Mucosa of descending colon (tissue), 3 donors: ENCODE measurements at regions not wholly inside any gene's neighbourhood (a gene's known extent, or its start where the extent isn't known, plus 50 kb on each side); places are given as distances from the start of the nearest gene placed in this dataset.

Source experiments
- ATAC-seq: fragments of 200-7000 bp; cut with Tn5 transposase; one replicate; pipeline ENCODE4 v1.9.1; 2020; ENCODE audit warnings: mild to moderate bottlenecking, moderate library complexity
- DNase-seq, 3 donors: peaks; one replicate each; pipeline ENCODE4 v3.0.0-alpha.2; 2020
- H3K36me3 ChIP-seq: fragments of 200-600 bp; one replicate; pipeline ENCODE4 v1.8.0; 2021; ENCODE audit warnings: low read depth, mild to moderate bottlenecking
- H3K4me1 ChIP-seq: fragments of 200-600 bp; one replicate; pipeline ENCODE4 v1.8.0; 2021; ENCODE audit warnings: low read depth, mild to moderate bottlenecking
- H3K4me3 ChIP-seq: fragments of 200-600 bp; one replicate; pipeline ENCODE4 v1.8.0; 2021; ENCODE audit warnings: mild to moderate bottlenecking
- H3K9me3 ChIP-seq: fragments of 200-600 bp; one replicate; pipeline ENCODE4 v1.8.0; 2021; ENCODE audit warnings: mild to moderate bottlenecking
- CTCF ChIP-seq: fragments of 200-600 bp; IDR thresholded peaks from one replicate; pipeline ENCODE4 v1.8.0; 2022; ENCODE audit warnings: antibody characterized with exemption, mild to moderate bottlenecking
- intact Hi-C, 2 donors: fragments of 100-400 bp; cut with DNase I in 1 of 2; cut with micrococcal nuclease in 1 of 2; formaldehyde crosslinking; loops; one replicate each; pipeline versions ENCODE4 v1.11.0 to v1.11.1; 2022; cut with DNase I, micrococcal nuclease
- donor health status: DM: no; HTN: no; CAD: no; lungs with moderate emphysema.
- donor health status: DM: no; HTN: no; CAD: no.
- donor health status: DM: no; HTN: yes; CAD: no.

GRCh38 chr3:178417736-178418135 lies 118.5 kb upstream of the KCNMB2 start:
- H3K9me3 ChIP-seq: no peaks in the 10 kb centered on the region
- no peaks in the 10 kb centered on the region for H3K36me3 ChIP-seq
- intact Hi-C loops: no loop called here
- no peak for ATAC-seq
- H3K4me1 ChIP-seq: no peaks in the 10 kb centered on the region
- no peak for TF ChIP-seq CTCF
- DNase-seq: no peak
- H3K4me3 ChIP-seq: no peak overlapping the region

GRCh38 chr3:178419071-178419470 lies 117.2 kb upstream of the KCNMB2 start:
- H3K36me3 ChIP-seq: no peaks in the 10 kb centered on the region
- H3K4me1 ChIP-seq: no peaks in the 10 kb centered on the region
- no peak overlapping the region for H3K4me3 ChIP-seq
- no peak for DNase-seq
- no peaks in the 10 kb centered on the region for H3K9me3 ChIP-seq
- intact Hi-C loops: no loop called here
- no peak for ATAC-seq
- TF ChIP-seq CTCF: no peak

GRCh38 chr3:178420033-178420432 lies 116.2 kb upstream of the KCNMB2 start:
- no peak for ATAC-seq
- no peak for DNase-seq
- TF ChIP-seq CTCF: no peak

GRCh38 chr3:178421069-178421468 lies 115.2 kb upstream of the KCNMB2 start:
- no peaks in the 10 kb centered on the region for H3K4me1 ChIP-seq
- no peaks in the 10 kb centered on the region for H3K9me3 ChIP-seq
- TF ChIP-seq CTCF: no peak
- no peak overlapping the region for H3K4me3 ChIP-seq
- no peak for DNase-seq
- intact Hi-C loops: no loop called here
- no peak for ATAC-seq
- H3K36me3 ChIP-seq: no peaks in the 10 kb centered on the region

More at GRCh38 chr3:178420033-178420432, 116.2 kb upstream of the KCNMB2 start:
- no peaks in the 10 kb centered on the region for H3K36me3 ChIP-seq
- intact Hi-C loops: no loop called here
- no peak overlapping the region for H3K4me3 ChIP-seq
- H3K4me1 ChIP-seq: no peaks in the 10 kb centered on the region
- no peaks in the 10 kb centered on the region for H3K9me3 ChIP-seq

GRCh38 chr3:178422406-178422805 lies 113.8 kb upstream of the KCNMB2 start:
- Histone ChIP-seq H3K9me3 (no peaks in the 10 kb centered on the region), H3K36me3 (no peaks in the 10 kb centered on the region), H3K4me1 (no peaks in the 10 kb centered on the region), H3K4me3 (no peak overlapping the region)
- DNase-seq (no peak), ATAC-seq (no peak)
- intact Hi-C loops: no loop called here
- no peak for TF ChIP-seq CTCF

- no peaks in the 10 kb centered on the region for H3K4me1 ChIP-seq
- intact Hi-C loops: no loop called here
- H3K4me3 ChIP-seq: no peak overlapping the region
- TF ChIP-seq CTCF: no peak
- H3K9me3 ChIP-seq: no peaks in the 10 kb centered on the region
- DNase-seq (no peak), ATAC-seq (no peak)
- no peaks in the 10 kb centered on the region for H3K36me3 ChIP-seq
These were observed 108.2 kb upstream of the KCNMB2 start for GRCh38 chr3:178428037-178428436.
